ENCODE measurements at regions not wholly inside any gene's neighbourhood (a gene's known extent, or its start where the extent isn't known, plus 50 kb on each side); places are given as distances from the start of the nearest gene placed in this dataset.
"Not testable (repeated sequence)": the region's sequence is repeated elsewhere in the genome, so short reads cannot be mapped to it uniquely, and the experiment has no call there.

DNA sequence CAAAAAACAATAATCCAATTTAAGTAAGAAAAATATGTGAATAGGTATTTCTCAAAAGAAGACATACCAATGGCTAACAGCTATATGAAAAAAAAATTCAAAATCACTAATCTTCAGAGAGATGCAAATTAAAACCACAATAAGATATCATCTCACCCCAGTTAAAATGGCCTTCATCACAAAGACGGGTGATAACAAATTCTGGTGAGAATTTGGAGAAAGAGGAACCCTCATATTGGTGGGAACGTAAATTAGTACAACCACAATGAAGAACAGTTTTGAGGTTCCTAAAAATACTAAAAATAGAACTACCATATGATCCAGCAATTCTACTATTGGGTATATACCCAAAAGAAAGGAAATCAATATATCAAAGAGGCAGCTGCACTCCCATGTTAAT, 94.3 kb downstream of the TMEM167A start:
- no peak for ATAC-seq (ENCODE audit: insufficient read depth, low FRiP score)
- no peaks in the 10 kb centered on the region for H3K9me3 ChIP-seq (ENCODE audit: control insufficient read depth in 4 of 4, insufficient read depth in 3 of 4, low read length in 3 of 4)
- H3K27ac ChIP-seq (ENCODE audit: low read depth in 1 of 2, low read length in 1 of 2) = no peak overlapping the region
- peaks cover 0 to 23% (median 0%) of the 10 kb centered on the region in 5 donors for H3K4me1 ChIP-seq (ENCODE audit: control insufficient read depth in 5 of 5, insufficient read depth in 5 of 5, low read length in 5 of 5)
- no peak for DNase-seq
- no peaks in the 10 kb centered on the region for H3K36me3 ChIP-seq (ENCODE audit: control insufficient read depth in 4 of 4, insufficient read depth in 4 of 4, low read length in 4 of 4)
- WGBS, 2 donors = 45 to 61% methylated on average over 2 of the region's 2 CpGs
- H3K27me3 ChIP-seq (ENCODE audit: control insufficient read depth in 3 of 3, insufficient read depth in 3 of 3, low read length in 2 of 3) = no peaks in the 10 kb centered on the region
- TF ChIP-seq, protein P1, sequence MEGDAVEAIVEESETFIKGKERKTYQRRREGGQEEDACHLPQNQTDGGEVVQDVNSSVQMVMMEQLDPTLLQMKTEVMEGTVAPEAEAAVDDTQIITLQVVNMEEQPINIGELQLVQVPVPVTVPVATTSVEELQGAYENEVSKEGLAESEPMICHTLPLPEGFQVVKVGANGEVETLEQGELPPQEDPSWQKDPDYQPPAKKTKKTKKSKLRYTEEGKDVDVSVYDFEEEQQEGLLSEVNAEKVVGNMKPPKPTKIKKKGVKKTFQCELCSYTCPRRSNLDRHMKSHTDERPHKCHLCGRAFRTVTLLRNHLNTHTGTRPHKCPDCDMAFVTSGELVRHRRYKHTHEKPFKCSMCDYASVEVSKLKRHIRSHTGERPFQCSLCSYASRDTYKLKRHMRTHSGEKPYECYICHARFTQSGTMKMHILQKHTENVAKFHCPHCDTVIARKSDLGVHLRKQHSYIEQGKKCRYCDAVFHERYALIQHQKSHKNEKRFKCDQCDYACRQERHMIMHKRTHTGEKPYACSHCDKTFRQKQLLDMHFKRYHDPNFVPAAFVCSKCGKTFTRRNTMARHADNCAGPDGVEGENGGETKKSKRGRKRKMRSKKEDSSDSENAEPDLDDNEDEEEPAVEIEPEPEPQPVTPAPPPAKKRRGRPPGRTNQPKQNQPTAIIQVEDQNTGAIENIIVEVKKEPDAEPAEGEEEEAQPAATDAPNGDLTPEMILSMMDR (IDR thresholded peaks at IDR 0.05; ENCODE audit: control extremely low read depth, extremely low read depth) = no peak
- no peak overlapping the region for H3K4me3 ChIP-seq
- H3K9ac ChIP-seq (ENCODE audit: insufficient read depth in 1 of 2, low read length in 2 of 2) = no peak overlapping the region

DNA sequence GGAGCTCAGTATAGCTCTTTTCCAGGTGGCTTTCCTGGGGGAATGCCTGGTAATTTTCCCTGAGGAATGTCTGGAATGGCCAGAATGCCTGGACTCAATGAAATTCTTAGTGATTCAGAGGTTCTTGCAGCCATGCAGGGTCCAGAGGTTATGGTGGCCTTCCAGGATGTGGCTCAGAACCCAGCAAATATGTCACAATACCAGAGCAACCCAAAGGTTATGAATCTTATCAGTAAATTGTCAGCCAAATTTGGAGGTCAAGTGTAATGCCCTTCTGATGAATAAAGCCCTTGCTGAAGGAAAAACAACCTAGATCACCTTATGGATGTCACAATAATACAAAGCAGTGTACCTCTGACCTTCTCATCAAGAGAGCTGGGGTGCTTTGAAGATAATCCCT, 100.3 kb downstream of the TMEM167A start:
- not testable (repeated sequence) for H3K9ac ChIP-seq (ENCODE audit: insufficient read depth in 1 of 2, low read length in 2 of 2); H3K4me1 ChIP-seq (ENCODE audit: control insufficient read depth in 5 of 5, insufficient read depth in 5 of 5, low read length in 5 of 5); H3K27ac ChIP-seq (ENCODE audit: low read depth in 1 of 2, low read length in 1 of 2); ATAC-seq (ENCODE audit: insufficient read depth, low FRiP score); DNase-seq; H3K4me3 ChIP-seq; H3K36me3 ChIP-seq (ENCODE audit: control insufficient read depth in 4 of 4, insufficient read depth in 4 of 4, low read length in 4 of 4); H3K27me3 ChIP-seq (ENCODE audit: control insufficient read depth in 3 of 3, insufficient read depth in 3 of 3, low read length in 2 of 3)
- H3K9me3 ChIP-seq (ENCODE audit: control insufficient read depth in 4 of 4, insufficient read depth in 3 of 4, low read length in 3 of 4) = peaks cover 0 to 15% (median 6%) of the 10 kb centered on the region in 4 donors

DNA sequence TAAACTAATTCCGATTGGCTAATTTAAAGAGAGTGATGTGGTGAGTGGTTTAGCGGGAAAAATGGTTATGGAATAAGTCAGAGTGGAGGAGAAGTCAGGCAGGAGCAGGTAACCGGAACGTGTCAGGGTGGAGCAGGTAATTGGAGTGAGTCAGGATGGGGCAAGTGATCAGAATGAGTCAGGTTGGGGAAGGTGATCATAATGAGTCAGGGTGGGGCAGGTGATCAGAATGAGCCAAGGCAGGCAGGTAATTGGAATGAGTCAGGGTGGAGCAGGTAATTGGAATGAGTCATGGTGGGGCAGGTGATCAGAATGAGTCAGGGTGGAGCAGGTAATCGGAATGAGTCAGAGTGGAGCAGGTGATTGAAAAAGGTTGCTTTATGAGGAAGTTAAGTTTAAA, 101.4 kb downstream of the TMEM167A start:
- ATAC-seq (ENCODE audit: insufficient read depth, low FRiP score) (no peak), DNase-seq (no peak)
- Histone ChIP-seq H3K9me3 (ENCODE audit: control insufficient read depth in 4 of 4, insufficient read depth in 3 of 4, low read length in 3 of 4) (peaks cover 0 to 15% (median 6%) of the 10 kb centered on the region in 4 donors), H3K4me3 (no peak overlapping the region), H3K27me3 (ENCODE audit: control insufficient read depth in 3 of 3, insufficient read depth in 3 of 3, low read length in 2 of 3) (no peaks in the 10 kb centered on the region), H3K9ac (ENCODE audit: insufficient read depth in 1 of 2, low read length in 2 of 2) (no peak overlapping the region), H3K4me1 (ENCODE audit: control insufficient read depth in 5 of 5, insufficient read depth in 5 of 5, low read length in 5 of 5) (no peaks in the 10 kb centered on the region), H3K36me3 (ENCODE audit: control insufficient read depth in 4 of 4, insufficient read depth in 4 of 4, low read length in 4 of 4) (no peaks in the 10 kb centered on the region), H3K27ac (ENCODE audit: low read depth in 1 of 2, low read length in 1 of 2) (no peak overlapping the region)
- 94 to 95% methylated on average over 5 of the region's 5 CpGs for WGBS, 2 donors
- TF ChIP-seq, protein P1 (IDR thresholded peaks at IDR 0.05; ENCODE audit: control extremely low read depth, extremely low read depth) = no peak

DNA sequence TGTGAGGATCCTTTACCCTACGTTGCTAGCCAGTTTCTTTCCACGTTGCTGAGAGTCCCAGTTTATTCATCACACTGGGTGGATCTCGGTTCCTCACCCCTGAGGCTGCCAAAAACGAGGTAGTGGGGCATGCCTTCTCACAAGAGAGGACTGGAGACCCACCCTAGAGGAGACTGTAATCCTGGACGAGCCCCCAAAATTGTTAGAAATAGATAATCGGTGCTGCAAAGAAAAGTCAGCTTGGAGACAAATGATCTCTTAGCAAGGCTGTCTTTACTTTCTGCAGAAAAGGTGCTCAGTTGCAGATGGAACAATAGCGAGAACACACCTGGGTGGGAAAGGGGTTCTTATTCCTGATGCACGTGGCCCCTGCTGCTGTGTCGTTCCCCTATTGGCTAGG, 101.8 kb downstream of the TMEM167A start:
- no peak overlapping the region for H3K9ac ChIP-seq (ENCODE audit: insufficient read depth in 1 of 2, low read length in 2 of 2)
- H3K9me3 ChIP-seq (ENCODE audit: control insufficient read depth in 4 of 4, insufficient read depth in 3 of 4, low read length in 3 of 4) = peaks cover 0 to 15% (median 7%) of the 10 kb centered on the region in 4 donors
- no peak overlapping the region for H3K4me3 ChIP-seq
- 83 to 91% methylated on average over 9 of the region's 9 CpGs for WGBS, 2 donors
- no peaks in the 10 kb centered on the region for H3K27me3 ChIP-seq (ENCODE audit: control insufficient read depth in 3 of 3, insufficient read depth in 3 of 3, low read length in 2 of 3)
- no peak overlapping the region for H3K27ac ChIP-seq (ENCODE audit: low read depth in 1 of 2, low read length in 1 of 2)
- no peaks in the 10 kb centered on the region for H3K4me1 ChIP-seq (ENCODE audit: control insufficient read depth in 5 of 5, insufficient read depth in 5 of 5, low read length in 5 of 5)
- no peak for ATAC-seq (ENCODE audit: insufficient read depth, low FRiP score)
- no peaks in the 10 kb centered on the region for H3K36me3 ChIP-seq (ENCODE audit: control insufficient read depth in 4 of 4, insufficient read depth in 4 of 4, low read length in 4 of 4)
- no peak for DNase-seq
- TF ChIP-seq, protein P1 (IDR thresholded peaks at IDR 0.05; ENCODE audit: control extremely low read depth, extremely low read depth) = no peak

DNA sequence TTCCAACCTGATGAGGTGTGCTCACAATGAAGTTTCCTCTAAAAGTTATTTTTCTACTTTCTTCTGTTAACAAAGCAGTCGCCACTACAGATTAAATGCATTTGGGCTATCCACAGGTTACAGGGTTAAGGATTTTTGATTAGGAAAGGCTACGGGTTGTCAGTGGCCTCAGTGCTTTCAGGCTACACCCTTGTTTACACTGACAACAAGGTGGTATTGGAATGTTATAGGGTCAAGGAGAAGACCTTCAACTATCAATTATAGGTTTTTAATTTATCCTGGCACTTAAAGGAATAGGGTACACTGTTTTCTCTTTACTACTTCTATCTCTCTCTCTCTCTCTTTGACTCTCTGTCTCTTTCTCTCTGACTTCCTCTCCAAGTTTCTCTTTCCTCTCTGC, 102.8 kb downstream of the TMEM167A start:
- peaks cover 0 to 15% (median 7%) of the 10 kb centered on the region in 4 donors for H3K9me3 ChIP-seq (ENCODE audit: control insufficient read depth in 4 of 4, insufficient read depth in 3 of 4, low read length in 3 of 4)
- H3K27me3 ChIP-seq (ENCODE audit: control insufficient read depth in 3 of 3, insufficient read depth in 3 of 3, low read length in 2 of 3); H3K36me3 ChIP-seq (ENCODE audit: control insufficient read depth in 4 of 4, insufficient read depth in 4 of 4, low read length in 4 of 4); H3K9ac ChIP-seq (ENCODE audit: insufficient read depth in 1 of 2, low read length in 2 of 2); DNase-seq; H3K4me1 ChIP-seq (ENCODE audit: control insufficient read depth in 5 of 5, insufficient read depth in 5 of 5, low read length in 5 of 5); H3K27ac ChIP-seq (ENCODE audit: low read depth in 1 of 2, low read length in 1 of 2); ATAC-seq (ENCODE audit: insufficient read depth, low FRiP score); H3K4me3 ChIP-seq: not testable (repeated sequence)
- 84 to 90% methylated on average over 2 of the region's 2 CpGs for WGBS, 2 donors
